Naive B cell (primary cell): ENCODE measurements at regions not wholly inside any gene's neighbourhood (a gene's known extent, or its start where the extent isn't known, plus 50 kb on each side); places are given as distances from the start of the nearest gene placed in this dataset.

Experiments
- ATAC-seq, 2 donors: fragments of 150-1000 bp; cut with Tn5 transposase; 2 replicates each; pipeline ENCODE4 v1.10.0; 2021; ENCODE audit warnings: low read depth in 2 of 2, mild to moderate bottlenecking in 2 of 2, moderate library complexity in 2 of 2
- DNase-seq: peaks from one replicate; pipeline ENCODE4 v3.0.0; 2022
- H3K27ac Mint-ChIP-seq, 6 donors: one replicate each; pipeline ENCODE4 v1.8.0; 2020 to 2022; ENCODE audit warnings: mild to moderate bottlenecking in 6 of 6, mixed read lengths in 6 of 6, moderate library complexity in 5 of 6, inconsistent platforms in 2 of 6
- H3K27me3 Mint-ChIP-seq, 3 donors: one replicate each; pipeline ENCODE4 v1.8.0; 2021 to 2022; ENCODE audit warnings: mixed read lengths in 3 of 3, mild to moderate bottlenecking in 1 of 3
- H3K36me3 Mint-ChIP-seq, 2 donors: one replicate each; pipeline ENCODE4 v1.8.0; 2020 to 2022; ENCODE audit warnings: mixed read lengths in 2 of 2, inconsistent platforms in 1 of 2, mild to moderate bottlenecking in 1 of 2
- H3K4me1 Mint-ChIP-seq, 3 donors: one replicate each; pipeline ENCODE4 v1.8.0; 2020 to 2022; ENCODE audit warnings: mixed read lengths in 3 of 3, inconsistent platforms in 1 of 3, mild to moderate bottlenecking in 1 of 3, moderate library complexity in 1 of 3
- H3K4me3 Mint-ChIP-seq, 8 donors: one replicate each; pipeline ENCODE4 v1.8.0; 2020 to 2022; ENCODE audit warnings: mild to moderate bottlenecking in 8 of 8, mixed read lengths in 8 of 8, moderate library complexity in 8 of 8, inconsistent platforms in 2 of 8
- H3K9me3 Mint-ChIP-seq, 7 donors: one replicate each; pipeline ENCODE4 v1.8.0; 2020 to 2022; ENCODE audit warnings: mixed read lengths in 7 of 7, mild to moderate bottlenecking in 5 of 7, inconsistent platforms in 2 of 7, moderate library complexity in 1 of 7

DNA sequence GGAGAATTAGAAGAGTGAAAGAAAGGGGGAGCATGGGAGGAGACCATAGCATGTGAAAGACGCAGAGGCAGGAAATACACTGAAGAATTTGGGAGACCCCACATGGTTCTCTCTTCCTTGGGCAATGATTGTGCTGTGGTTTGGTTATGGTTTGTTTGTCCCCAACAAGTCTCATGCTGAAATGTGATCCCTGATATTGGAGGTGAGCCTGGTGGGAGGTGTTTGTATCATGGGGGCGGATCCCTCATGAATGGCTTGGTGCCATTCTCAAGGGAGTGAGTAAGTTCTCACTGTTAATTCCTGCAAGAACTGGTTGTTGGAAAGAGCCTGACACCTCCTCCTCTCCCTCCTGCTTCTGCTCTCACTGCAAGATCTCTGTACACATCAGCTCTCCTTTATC lies 78.6 kb upstream of the RAI2 start:
- no peak overlapping the region for H3K4me3 Mint-ChIP-seq
- no peak for DNase-seq
- H3K36me3 Mint-ChIP-seq, result no peaks in the 10 kb centered on the region
- peaks cover 0 to 6% (median 2%) of the 10 kb centered on the region in 7 donors for H3K9me3 Mint-ChIP-seq
- H3K27me3 Mint-ChIP-seq, result peaks cover 4 to 26% (median 8%) of the 10 kb centered on the region in 3 donors
- no peak overlapping the region for H3K27ac Mint-ChIP-seq
- no peaks in the 10 kb centered on the region for H3K4me1 Mint-ChIP-seq
- ATAC-seq, result no peak

DNA sequence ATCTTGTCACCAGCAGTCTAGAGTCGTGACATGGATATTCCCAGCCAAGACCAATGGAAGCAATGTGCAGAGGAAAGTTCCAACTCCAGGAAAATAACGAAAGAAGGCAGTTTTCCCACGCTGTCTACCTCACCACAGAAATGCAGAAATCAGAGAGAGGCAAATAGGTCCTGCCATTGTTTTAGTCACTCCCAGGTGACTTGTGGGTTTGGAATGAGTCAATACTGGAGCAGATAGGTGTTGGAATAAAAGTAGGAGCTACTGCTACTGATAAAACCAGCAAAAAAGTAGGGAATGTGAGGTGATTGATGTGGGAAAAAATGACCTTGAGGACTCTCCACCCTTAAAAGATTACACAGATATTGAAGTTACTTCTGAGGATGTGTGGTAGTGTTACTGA lies 72.8 kb upstream of the RAI2 start:
- no peaks in the 10 kb centered on the region for H3K4me1 Mint-ChIP-seq
- no peak overlapping the region for H3K4me3 Mint-ChIP-seq

DNA sequence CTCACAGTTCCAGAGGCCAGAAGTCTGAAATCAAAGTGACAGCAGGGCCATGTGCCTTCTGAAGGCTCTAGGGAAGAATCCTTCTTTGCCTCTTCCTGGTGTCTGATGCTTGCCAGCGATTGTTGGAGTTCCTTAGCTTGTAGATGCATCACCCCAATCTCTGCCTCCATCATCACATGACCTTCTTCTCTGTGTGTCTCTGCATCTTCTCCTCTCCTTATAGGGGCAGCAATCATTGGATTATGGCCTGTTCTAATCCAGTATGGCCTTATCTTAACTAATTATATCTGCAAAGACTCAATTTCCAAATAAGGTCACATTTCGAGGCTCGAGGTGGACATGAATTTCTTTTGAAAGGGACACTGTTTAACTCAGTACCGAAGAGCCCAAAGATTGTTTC lies 71.7 kb upstream of the RAI2 start:
- Mint-ChIP-seq H3K4me3 (no peak overlapping the region), H3K27me3 (no peaks in the 10 kb centered on the region), H3K4me1 (no peaks in the 10 kb centered on the region), H3K9me3 (peaks cover 0 to 6% (median 2%) of the 10 kb centered on the region in 7 donors), H3K27ac (no peak overlapping the region), H3K36me3 (no peaks in the 10 kb centered on the region)
- no peak for ATAC-seq
- no peak for DNase-seq

More for the DNA sequence above, 72.8 kb upstream of the RAI2 start:
- ATAC-seq, result no peak
- no peak for DNase-seq
- no peak overlapping the region for H3K27ac Mint-ChIP-seq
- peaks cover 0 to 6% (median 2%) of the 10 kb centered on the region in 7 donors for H3K9me3 Mint-ChIP-seq
- H3K27me3 Mint-ChIP-seq, result no peaks in the 10 kb centered on the region
- no peaks in the 10 kb centered on the region for H3K36me3 Mint-ChIP-seq

DNA sequence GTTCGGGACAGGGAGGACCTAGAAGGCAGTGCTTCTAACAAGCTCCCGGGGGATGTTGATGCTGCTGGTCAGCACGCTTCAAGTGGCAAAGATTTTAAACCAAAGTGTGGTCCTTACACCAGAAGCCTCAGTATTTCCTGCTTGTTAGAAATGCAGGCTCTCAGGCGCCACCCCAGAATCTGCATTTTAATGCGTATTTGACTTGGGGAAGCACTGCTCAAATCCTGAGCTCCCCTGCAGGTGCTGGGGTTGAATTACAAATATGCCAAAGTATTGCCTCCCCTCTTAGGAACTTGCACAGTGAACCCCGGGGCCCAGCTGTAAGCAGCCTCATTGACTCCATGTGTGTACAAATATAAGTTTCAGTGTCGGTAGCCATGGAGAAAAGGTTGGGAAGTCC lies 70.8 kb upstream of the RAI2 start:
- DNase-seq (no peak), ATAC-seq (no peak)
- Mint-ChIP-seq H3K27ac (no peak overlapping the region), H3K4me3 (no peak overlapping the region), H3K36me3 (no peaks in the 10 kb centered on the region), H3K4me1 (no peaks in the 10 kb centered on the region), H3K9me3 (peaks cover 0 to 4% (median 0%) of the 10 kb centered on the region in 7 donors), H3K27me3 (no peaks in the 10 kb centered on the region)

DNA sequence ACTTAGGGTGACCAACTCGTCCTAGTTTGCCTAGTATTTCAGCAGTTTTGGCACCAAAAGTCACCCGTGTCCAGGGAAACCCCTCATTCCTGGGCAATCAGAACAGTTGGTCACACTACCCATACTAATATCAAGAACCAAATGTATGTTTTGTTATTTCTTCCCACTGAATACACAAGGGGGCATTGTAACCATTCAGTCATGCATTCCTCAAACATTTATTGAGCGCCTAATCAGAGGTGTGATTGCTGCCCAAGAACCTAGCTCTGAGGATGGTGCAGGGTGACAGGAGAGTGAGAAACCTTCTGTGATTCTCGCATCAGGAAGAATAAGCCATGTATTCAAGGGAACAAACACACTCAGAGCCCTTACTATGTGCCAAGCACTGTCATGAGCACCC lies 69.8 kb upstream of the RAI2 start:
- Mint-ChIP-seq H3K9me3 (peaks cover 0 to 10% (median 6%) of the 10 kb centered on the region in 7 donors), H3K4me3 (no peak overlapping the region), H3K36me3 (no peaks in the 10 kb centered on the region)

DNA sequence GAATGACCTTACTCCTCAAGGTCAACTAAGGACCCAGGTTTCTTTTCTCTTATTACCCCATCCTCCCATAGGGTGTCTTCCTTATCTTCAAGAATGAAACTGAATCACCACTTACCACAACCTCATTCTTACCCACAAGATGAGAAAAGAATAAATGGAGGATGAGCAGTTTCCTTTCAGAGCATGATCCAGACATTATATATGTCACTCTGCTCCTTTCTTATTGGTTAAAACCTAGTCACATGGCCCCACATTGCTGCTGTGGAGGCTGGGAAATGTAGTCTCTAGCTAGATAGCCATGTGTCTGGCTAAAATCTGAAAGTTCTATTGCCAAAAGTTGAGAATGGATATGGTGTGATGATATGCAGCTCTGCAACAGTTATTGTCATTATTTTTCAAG lies 62.4 kb upstream of the RAI2 start:
- H3K4me3 Mint-ChIP-seq, result no peak overlapping the region
- H3K27ac Mint-ChIP-seq, result no peak overlapping the region
- H3K4me1 Mint-ChIP-seq, result no peaks in the 10 kb centered on the region

More for the DNA sequence above, 69.8 kb upstream of the RAI2 start:
- Mint-ChIP-seq H3K27me3 (peaks cover 0 to 5% (median 0%) of the 10 kb centered on the region in 3 donors), H3K4me1 (no peaks in the 10 kb centered on the region), H3K27ac (no peak overlapping the region)
- ATAC-seq, result no peak
- no peak for DNase-seq

DNA sequence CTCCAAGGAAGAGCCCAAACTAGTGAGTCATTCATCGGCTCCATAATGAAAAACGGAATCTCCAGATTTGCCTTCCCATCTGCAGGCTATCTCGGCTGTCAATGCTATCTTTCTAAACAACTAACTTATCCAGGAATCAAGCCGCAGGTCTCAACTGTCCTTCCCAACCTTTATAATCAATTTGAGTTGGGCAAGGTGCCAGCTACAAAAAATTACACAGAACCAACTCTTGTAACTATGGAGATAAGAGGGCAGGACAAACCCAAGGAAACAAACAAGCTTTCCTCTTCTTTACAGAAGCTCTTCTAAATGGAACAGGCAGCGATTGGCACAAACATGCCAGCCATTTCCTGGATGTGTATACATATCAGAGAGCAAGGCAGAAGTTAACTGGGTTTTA lies 61.2 kb upstream of the RAI2 start:
- H3K9me3 Mint-ChIP-seq, result peaks cover 0 to 12% (median 6%) of the 10 kb centered on the region in 7 donors
- H3K36me3 Mint-ChIP-seq, result no peaks in the 10 kb centered on the region
- no peak for ATAC-seq

More for the DNA sequence above, 62.4 kb upstream of the RAI2 start:
- Mint-ChIP-seq H3K36me3 (no peaks in the 10 kb centered on the region), H3K9me3 (peaks cover 0 to 12% (median 6%) of the 10 kb centered on the region in 7 donors), H3K27me3 (peaks cover 0 to 5% (median 0%) of the 10 kb centered on the region in 3 donors)
- no peak for DNase-seq
- no peak for ATAC-seq

DNA sequence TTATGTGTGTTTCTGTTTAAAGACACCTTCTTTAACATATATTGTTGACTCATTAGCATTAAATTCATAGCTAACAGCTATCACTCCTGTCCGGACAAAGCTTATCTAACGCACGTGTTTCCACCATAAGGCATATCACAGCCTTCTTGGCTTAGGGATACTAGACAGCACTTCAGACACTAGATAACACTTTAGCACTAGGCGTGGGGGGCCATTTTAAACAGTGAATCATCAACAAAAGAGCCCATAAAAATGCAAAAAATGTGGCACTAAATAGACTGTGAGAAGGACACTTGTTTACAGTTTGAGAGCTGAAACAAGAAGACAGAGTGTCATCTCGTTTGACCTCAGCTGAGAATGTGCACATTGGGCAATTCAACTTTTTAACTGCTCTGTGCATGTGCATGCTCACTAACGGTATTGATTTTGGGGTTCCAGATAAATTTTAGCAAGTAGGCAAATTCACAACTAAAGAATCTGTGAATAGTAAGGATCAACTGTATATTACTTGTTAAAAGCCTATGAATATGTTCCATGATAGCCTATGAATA lies 58.9 kb upstream of the RAI2 start:
- ATAC-seq (no peak), DNase-seq (no peak)
- H3K27ac Mint-ChIP-seq, result no peak overlapping the region
- no peaks in the 10 kb centered on the region for H3K36me3 Mint-ChIP-seq
- peaks cover 0 to 10% (median 0%) of the 10 kb centered on the region in 3 donors for H3K27me3 Mint-ChIP-seq
- peaks cover 0 to 5% (median 2%) of the 10 kb centered on the region in 7 donors for H3K9me3 Mint-ChIP-seq
- no peaks in the 10 kb centered on the region for H3K4me1 Mint-ChIP-seq
- no peak overlapping the region for H3K4me3 Mint-ChIP-seq

More for the DNA sequence above, 61.2 kb upstream of the RAI2 start:
- no peak for DNase-seq
- Mint-ChIP-seq H3K27me3 (peaks cover 0 to 5% (median 0%) of the 10 kb centered on the region in 3 donors), H3K4me3 (no peak overlapping the region), H3K27ac (no peak overlapping the region), H3K4me1 (no peaks in the 10 kb centered on the region)

DNA sequence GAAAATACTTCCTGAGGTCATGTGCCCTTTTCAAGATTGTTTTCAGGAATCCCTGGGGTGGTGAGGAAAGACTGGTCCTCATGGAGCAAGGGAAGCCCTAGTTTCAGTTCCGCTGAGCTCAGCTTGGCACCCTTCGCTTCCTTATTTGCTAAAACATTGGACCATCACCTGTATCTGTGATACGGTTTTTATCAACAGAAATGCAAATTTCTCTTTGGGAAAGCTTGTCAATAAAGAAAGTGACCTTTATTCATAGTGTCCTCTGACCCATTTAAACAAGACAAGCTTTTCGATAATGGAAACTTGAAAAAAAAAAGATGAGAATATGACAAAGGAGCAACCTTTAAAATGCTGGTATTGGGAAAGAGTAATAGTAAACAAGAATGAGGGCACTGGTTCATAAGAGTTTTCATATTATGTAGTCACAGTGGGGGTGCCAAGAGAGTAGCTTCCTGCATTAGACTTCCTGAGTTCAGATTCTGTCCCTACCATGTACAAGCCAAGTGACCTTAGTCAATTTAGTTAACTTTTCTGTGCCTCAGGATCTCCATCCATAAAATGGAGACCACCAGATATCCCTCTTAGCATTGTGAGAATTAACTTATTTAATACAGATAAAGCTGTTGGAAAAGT lies 57.0 kb upstream of the RAI2 start:
- peaks cover 0 to 3% (median 1%) of the 10 kb centered on the region in 7 donors for H3K9me3 Mint-ChIP-seq
- H3K27ac Mint-ChIP-seq, result no peak overlapping the region
- H3K4me3 Mint-ChIP-seq, result no peak overlapping the region
- H3K36me3 Mint-ChIP-seq, result no peaks in the 10 kb centered on the region
- no peaks in the 10 kb centered on the region for H3K4me1 Mint-ChIP-seq
- ATAC-seq (no peak), DNase-seq (no peak)
- H3K27me3 Mint-ChIP-seq, result peaks cover 0 to 10% (median 0%) of the 10 kb centered on the region in 3 donors

DNA sequence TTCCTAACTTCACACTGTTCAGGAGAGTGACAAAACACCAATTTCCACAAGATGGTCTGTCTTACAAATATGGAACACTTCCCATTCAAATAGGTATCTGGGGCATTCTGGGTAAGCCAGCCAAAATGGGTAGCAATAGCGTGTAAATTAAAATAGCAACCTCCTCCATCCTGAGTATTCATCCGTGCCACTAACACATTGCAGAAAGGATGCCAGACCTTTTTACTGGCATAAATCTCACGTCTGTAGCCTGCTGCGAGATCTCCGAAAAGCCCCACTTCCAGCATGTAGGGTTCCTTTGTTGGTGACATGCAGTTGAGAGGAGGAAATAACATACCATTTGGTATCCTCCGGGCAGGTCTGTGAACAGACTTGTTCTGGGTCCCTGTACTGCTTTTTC lies 52.7 kb upstream of the RAI2 start:
- Mint-ChIP-seq H3K4me1 (no peaks in the 10 kb centered on the region), H3K27me3 (peaks cover 0 to 10% (median 0%) of the 10 kb centered on the region in 3 donors), H3K36me3 (no peaks in the 10 kb centered on the region), H3K4me3 (no peak overlapping the region), H3K9me3 (peaks cover 0 to 13% (median 4%) of the 10 kb centered on the region in 7 donors), H3K27ac (no peak overlapping the region)
- ATAC-seq, result no peak
- DNase-seq, result no peak
